HG02678 (cell line): ENCODE measurements at regions not wholly inside any gene's neighbourhood (a gene's known extent, or its start where the extent isn't known, plus 50 kb on each side); places are given as distances from the start of the nearest gene placed in this dataset.
A peak's percentile ranks its signal among the peaks of the same experiment; 100 is the strongest.

ENCODE experiments used
- ATAC-seq: cut with Tn5 transposase; IDR thresholded peaks from one replicate; pipeline ENCODE4 v1.9.1; 2021; ENCODE audit warnings: mild to moderate bottlenecking, moderate library complexity; ENCODE audit not compliant: unreplicated experiment

DNA sequence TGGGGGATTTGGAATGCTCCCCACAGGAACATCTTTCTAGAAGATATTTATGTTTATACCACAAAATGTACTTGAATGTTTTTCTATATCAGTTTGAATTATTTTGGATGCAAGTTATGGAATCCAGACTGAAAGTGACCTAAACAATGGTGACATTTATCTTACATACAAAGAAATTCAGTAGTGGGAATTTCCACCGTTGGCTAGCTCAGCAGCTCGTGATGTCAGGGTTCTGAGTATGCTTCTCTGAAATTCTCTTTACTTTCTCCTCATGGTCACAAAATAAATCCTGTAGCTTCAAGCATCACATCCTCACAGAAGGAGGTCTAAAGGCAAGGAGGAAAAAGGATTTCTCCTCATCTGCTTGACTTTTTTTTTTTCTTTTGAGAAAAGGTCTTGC, 105.3 kb downstream of the AKAIN1 start:
- no peak for ATAC-seq

DNA sequence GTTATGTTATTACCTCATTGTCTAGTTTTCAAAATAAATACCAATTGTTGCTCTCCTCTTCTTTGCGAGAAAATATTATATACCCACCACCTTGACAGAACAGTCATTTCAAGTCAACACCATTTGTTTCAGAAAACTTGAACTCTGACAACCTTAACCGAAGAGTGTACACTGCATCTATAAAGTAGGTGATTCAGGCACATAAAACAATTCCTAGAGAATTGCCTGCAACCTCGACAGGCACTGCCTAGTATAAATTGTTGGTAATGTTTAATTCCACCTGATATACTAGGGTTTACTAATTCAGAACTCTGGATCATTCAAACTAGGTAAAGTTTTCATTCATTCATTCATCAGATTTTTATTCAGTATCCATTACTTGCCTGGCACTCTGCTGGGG, 121.8 kb downstream of the AKAIN1 start:
- no peak for ATAC-seq

DNA sequence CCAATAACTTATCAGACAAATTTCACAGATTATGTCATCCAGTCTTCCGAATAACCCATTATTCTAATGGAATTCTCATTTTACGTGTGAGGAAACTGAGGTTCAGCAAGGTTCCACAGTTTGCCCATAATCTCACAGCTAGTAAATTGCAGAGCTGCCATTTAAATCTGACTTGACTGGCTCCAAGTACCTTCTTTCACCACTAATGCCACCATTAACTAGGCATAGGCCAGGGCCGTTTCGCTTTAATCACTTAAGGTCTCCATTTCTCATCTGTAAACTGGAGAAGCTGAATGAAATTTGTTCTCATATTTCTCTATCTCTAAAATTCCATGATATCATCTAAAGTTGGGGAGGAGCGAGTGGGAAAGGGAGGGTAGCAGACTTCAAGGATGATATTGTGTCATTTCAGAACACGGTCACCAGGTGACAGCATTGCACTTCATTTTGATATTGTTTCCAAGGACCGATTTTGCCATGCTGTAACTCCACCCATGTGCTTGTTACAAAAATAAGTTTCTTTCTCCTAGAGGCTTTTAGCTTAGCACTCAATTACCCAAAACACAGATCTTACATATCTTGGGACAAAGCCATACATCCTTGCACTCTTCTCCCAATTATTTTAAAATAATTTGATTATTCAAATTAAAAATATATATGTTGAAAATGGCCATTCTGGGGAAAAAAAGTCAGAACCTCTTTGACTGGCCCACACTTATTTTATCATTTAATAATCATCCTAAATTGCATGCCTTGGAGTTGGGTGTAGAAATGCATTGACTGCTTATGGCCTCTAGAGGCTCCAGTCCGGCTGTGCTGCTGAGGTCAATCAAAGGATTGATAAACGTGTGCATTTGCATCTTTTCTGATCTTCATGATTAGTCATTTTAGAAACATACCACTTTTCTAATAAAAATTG, 123.8 kb downstream of the AKAIN1 start:
- peak; percentile 67 for ATAC-seq

DNA sequence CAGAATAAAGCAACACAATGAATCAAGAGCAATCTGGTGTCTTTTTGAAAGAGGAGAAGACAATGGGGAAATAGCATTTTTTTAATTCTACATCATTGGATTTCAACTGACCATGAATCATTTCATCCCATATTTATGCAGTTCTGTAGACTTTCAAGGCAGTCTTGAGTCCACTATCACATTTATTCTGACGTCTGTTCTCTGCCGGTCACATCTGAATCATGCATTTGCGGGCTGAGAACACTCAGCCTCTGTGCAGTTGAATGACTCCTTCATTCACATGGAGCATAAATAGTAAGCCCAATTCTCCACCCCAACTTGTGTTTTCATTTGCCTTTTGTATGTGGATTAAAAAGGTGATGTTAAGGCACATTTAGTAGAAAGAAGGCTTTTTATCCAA, 128.2 kb downstream of the AKAIN1 start:
- no peak for ATAC-seq

DNA sequence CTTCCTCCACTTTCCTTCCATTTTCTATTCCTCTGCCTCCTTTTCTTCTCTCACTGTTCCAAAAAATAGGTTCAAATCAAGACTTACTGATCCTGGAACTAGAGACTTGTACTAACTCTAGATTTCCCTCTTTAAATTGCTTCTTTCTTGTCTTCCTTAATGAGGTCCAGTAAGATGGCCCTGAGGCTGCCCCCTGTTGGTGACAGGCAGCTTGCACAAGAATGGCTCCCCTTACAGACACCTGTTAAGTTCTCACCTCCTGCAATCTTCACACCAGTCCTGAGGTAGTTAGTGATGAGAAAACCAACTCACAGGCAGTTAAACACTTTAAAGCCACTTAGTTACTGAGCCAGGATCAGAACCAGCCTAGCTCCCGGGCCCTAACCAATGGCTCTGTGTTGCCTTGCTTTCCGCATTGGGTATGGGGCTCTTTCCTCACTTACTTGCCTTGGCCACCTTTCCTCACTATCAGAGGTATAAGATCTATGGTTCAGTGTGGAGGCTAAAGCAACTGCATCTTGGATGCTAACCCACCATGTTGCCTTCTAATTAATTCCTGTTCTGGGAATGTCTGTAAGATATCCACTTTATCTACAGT, 130.6 kb downstream of the AKAIN1 start:
- no peak for ATAC-seq

DNA sequence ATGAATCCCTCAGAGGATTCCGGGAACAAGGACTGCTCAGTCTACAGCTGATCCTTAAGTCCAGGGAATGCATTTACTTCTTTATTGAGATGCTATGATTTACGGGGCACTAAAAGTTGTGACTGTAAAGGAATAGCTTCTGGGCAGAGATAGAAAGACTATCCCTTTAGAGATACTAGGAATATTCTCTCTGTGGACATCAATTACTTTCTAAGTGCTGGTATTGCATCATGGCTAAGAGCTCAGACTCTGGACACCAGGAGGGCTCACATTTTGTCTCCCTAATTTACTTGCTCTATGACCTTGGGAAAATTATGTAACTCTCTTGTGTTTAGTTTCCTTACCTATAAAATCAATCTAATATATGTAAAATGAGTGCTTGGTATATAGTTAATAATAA, 131.4 kb downstream of the AKAIN1 start:
- ATAC-seq = no peak

DNA sequence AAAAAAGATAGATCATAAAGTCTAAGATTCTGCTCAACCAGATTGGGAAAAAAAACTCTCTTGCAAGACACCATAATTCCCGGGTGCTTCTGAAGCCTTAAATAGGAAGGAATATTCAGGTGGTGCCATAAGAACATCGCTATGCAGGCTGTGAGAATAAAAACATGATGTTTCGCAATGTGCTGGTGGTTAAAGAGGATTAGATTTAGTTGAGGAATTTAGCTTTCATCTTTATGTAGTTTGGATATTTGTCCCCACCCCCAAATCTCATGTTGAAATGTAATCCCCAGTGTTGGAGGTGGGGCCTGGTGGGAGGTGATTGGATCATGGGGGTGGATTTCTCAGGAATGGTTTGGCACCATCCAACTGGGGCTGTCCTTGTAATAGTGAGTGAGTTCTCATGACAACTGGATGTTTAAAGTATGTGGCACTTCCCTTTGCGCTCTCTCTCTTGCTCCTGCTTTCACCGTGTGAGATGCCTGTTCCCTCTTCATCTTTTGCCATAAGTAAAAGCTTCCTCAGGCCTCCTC, 132.2 kb downstream of the AKAIN1 start:
- ATAC-seq = no peak

DNA sequence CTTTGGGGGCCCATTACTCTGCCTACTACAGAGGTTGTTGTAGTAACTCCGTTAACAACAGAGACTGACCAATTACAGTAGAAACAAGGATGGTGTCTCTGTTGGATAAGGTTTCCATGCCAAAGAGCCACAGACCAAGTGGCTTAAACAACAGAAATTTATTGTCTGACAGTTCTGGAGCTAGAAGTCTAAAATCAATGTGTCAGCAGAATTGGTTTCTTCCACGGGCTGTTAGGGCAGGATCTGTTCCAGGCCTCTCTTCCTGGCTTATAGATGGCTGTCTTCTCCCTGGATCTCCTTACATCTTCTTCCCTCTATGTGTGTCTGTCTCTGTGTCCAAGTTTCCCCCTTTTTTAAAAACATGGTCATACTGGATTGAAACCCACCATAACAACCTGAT, 135.3 kb downstream of the AKAIN1 start:
- ATAC-seq = no peak

DNA sequence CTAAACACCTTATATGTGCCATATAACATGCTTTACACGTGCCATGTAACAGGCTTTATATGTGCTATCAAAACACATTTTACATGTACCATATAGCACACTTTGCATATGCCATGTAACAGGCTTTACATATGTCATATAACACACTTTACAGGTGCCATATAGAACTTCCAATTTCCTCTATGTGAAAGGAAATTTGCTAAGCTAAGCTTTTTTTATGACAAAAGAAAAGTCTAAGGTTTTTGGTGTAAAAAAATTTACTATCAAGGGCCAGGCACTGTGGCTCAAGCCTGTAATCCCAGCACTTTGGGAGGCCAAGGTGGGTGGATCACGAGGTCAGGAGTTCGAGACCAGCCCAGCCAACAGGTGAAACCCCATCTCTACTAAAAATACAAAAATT, 136.5 kb downstream of the AKAIN1 start:
- no peak for ATAC-seq

DNA sequence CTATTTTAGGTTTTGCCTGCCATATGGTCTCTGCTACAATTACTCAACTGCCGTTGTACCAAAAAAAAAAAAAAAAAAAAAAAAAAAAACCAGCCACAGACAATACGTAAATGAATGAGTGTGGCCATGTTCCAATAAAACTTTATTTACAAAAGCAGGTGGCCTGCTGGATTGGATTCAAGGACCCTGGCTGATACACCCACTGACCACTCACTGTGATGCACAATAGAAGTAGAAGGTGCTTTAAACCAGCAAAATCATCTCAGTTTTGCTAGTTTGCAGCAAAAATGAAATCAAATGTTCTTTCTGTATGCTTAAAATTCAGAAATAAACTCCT, 137.4 kb downstream of the AKAIN1 start:
- ATAC-seq = no peak

DNA sequence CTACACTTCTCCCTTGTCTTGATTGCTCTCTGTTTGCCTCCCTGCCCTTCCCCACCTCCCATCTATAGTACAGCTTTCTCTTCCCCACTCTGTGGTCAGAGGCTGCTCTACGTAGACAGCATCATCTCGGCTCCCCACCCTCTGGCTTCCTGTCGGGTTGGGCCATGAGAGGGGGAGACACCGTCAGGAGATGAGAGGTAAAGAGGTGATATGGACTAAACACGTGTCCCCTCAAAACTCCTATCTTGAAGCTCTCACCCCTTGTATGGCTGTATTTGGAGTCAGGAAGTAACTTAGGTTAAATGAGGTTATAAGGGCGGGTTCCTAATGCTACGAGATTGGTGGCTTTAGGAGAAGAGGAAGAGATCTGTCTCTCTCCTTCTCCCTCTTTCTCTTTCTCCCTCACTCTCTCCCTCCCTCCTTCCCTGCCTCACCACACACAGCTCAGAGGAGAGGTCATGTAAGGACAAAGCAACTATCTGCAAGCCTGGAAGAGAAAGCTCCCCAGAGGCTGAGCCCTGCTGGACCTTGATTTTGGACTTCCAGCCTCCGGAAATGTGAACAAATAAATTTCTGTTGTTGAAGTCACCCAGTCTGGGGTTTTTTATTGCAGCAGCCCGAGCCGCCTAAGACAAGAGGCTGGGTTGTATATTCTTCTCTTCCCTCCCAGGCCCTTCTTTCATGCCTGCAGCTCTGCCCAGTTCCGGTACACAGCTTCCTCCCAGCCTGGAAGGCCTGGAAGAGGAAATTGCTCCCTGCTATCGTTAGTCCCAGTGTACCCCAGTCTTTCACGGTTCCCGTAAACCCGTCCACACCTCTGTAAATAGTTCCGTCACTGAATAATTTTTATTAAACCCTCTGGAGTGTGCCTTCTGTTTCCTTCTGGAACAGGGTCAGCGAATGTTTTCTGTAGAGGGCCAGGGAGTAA, 138.0 kb downstream of the AKAIN1 start:
- peak; percentile 55 for ATAC-seq

DNA sequence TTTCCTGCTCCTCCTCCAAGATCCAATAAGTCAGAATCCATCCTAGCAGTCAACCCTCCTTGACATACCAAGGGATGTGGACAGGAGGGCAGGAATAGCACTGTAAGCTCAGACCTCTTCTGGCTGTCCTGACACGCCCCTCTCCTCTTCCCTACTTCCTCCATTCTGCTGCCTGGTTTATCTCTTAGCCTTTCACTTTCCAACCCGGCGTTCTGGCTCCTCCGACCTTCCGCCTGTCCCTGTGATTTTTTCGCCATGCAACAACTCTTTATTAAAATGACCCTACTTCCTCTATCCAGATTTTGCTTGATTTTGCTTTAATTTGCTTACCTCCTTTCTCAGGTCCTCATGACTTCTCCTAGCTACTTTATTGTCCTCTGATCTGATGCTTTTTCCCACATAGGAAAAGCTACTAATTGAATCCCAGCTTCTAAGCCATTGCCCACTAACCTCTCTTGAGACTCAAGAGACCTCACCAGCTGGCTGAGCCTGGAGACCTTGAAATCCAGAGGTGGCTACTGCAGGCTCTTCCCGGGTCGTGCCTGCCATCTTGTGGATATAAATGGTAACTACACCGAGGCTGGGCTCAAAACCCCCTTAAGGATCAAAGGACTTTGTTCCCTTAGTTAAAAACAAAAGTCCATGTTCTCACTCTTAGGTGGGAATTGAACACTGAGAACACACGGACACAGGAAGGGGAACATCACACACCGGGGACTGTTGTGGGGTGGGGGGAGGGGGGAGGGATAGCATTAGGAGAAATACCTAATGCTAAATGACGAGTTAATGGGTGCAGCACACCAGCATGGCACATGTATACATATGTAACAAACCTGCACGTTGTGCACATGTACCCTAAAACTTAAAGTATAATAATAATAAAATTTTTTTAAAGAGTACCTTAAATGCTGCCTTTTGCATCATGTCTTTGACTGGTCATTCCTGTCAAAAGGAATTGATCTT, 139.4 kb downstream of the AKAIN1 start:
- peak; percentile 83 for ATAC-seq

DNA sequence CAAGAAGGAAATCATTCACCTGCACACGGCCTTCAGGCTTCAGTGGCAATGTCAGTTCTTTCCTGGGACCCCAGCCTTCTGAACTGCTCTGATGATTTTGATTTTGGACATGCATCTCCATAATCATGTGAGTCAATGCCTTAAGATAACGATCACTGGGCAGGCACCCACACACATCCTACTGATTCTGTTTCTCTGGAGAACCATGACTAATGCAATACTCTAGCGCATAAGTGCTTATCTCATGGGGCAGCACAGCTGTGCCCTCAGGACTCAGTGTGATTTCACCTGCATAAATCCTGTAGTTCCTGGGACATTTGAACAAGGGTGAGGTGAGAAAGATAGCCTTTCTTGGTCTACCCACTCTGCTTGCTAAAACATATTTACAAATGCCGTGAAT, 144.6 kb downstream of the AKAIN1 start:
- no peak for ATAC-seq

DNA sequence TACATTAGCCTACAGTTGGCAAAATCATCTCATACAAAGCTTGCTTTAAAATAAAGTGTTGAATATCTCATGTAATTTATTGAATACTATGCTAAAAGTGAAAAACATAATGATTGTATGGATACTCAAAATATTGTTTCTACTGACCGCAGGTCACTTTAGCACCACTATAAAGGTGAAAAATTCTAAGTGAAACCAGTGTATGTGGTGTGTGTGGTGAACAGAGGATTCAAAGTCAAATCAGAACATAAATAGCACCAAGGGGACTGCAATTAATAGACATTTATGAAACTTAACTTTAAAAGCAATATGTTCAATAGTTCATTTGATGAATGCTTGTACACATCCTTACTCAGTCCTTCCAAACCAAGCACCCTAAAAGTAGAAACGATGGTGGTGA, 145.8 kb downstream of the AKAIN1 start:
- ATAC-seq = no peak

DNA sequence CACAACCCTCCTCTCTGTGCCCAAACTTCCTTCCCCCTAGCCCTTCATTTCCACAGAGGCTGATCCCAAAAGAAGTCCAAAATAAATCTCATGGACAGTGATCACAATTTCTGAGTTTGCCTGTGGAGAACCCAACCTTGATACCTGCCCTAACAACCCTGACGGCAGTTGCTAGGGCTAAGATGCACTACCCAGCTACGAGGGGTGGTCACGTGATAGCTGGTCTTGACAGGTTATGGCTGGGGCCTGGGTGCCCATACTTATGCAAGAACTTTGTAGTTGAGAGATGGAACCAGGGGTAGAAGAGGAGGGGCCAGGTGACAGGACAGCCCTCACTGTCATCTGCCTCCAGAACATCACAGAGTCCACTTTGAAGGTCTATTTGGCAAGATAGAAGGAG, 147.9 kb downstream of the AKAIN1 start:
- ATAC-seq = no peak

DNA sequence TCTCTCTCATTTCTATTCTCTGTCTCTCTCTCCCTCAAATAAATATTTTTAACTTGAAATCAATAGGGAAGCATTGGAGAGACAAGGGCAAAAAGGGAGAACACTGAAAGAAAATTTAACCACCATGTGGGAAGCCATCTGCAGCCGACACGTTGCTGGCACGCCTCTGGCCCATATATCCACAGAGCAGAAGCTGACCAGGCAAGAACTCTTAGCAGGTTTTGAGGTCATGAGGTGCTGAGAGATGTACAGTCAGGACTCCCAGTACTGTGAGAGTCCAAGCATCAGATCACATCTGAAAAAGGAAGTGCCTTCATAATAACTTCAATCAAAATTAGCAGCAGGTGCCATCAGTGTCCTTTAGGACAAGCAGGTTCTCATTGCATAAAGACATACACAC, 156.6 kb downstream of the AKAIN1 start:
- no peak for ATAC-seq

DNA sequence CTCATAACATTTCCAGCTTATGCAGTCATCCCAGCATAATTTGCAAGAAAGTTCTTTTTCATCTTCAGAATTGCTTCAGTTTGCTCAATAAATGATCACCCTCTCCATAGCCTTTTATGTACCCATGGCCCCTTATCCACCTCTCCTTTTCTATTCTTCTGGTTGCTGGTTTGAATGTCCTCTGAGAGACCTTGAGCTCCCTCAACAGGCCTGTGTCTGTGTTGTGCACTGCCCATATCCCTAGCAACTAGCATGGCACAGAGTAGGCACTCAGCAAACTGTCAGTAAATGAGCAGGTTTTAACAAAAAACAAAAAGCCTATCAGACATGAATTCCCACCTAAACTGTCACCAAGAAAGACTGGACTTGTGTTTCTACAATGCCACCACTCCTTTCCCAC, 160.5 kb downstream of the AKAIN1 start:
- ATAC-seq = no peak

DNA sequence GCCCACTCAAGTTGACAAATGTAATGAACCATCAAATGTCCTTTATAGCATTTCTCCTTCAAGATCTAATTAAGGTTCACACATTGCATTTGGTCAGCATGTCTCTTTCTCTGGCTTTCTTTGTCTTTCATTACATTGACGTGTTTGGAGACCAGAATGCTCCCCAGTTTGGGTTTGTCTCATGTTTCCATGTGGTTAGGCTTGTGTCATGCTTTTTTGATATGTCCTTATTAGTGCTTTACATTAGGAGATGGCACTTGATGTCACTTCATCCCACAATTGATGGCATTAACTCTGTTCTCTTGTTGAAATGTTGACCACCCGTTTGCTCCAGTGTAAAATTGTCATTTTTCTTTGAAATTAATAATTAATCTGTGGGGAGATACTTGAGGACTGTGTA, 165.8 kb downstream of the AKAIN1 start:
- no peak for ATAC-seq

DNA sequence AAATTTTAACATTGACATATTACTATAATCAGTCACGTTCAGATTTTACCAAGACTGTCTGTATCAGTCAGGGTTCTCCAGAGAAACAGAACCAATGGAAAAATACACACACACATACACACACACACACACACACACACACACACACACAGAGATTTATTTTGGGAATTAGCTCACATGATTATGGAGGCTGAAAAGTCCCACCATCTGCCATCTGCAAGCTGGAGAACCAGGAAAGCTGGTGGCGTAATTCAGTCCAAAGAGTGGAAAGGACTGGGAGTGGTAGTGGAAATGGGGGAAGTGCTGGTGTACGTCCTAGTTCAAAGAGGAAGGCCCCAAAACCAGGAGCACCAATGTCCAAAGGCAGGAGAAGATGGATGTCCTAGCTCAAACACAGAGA, 166.4 kb downstream of the AKAIN1 start:
- no peak for ATAC-seq

DNA sequence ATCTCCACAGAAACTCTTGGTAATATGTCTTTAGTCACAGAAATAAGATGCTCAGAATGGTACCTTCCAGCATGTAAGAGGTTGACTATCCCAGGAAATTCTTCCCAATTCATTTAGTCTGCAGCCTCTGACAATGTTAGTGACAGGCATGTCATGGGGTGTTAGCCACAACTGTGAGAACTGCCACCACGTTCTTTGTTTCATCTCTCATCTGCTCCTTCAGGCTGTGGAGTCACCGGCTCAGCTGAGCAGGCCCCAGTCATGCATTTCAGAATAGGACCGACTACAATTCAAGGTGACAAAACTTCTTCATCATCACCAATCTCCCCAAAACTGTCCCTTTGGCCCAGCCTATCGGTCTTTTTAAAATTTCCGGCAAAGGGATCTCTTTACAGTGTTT, 167.5 kb downstream of the AKAIN1 start:
- ATAC-seq = no peak
